Trophoblast cell (in vitro differentiated cells and primary cell): ENCODE measurements at regions not wholly inside any gene's neighbourhood (a gene's known extent, or its start where the extent isn't known, plus 50 kb on each side); places are given as distances from the start of the nearest gene placed in this dataset.

Experiments
- DNase-seq, 2 donors: peaks; one replicate each; pipeline ENCODE4 v3.0.0-alpha.2; 2016
- H2AFZ ChIP-seq: 2 replicates; pipeline ENCODE4 v1.6.1; 2013; ENCODE audit warnings: low read length, moderate library complexity, mild to moderate bottlenecking; ENCODE audit not compliant: insufficient read depth, poor library complexity
- H2AK5ac ChIP-seq: 2 replicates; pipeline ENCODE4 v1.6.1; 2013; ENCODE audit warnings: mild to moderate bottlenecking, low read length
- H2BK120ac ChIP-seq: 2 replicates; pipeline ENCODE4 v1.6.1; 2013; ENCODE audit warnings: low read length, mild to moderate bottlenecking, moderate library complexity; ENCODE audit not compliant: insufficient read depth, poor library complexity
- H2BK12ac ChIP-seq: 2 replicates; pipeline ENCODE4 v1.6.1; 2013; ENCODE audit warnings: mild to moderate bottlenecking, low read length, moderate library complexity
- H2BK5ac ChIP-seq: 2 replicates; pipeline ENCODE4 v1.6.1; 2013; ENCODE audit warnings: low read length, low read depth, moderate library complexity, mild to moderate bottlenecking; ENCODE audit not compliant: poor library complexity
- H3K14ac ChIP-seq: 2 replicates; pipeline ENCODE4 v1.6.1; 2013; ENCODE audit warnings: mild to moderate bottlenecking, low read length
- H3K18ac ChIP-seq: 2 replicates; pipeline ENCODE4 v1.6.1; 2013; ENCODE audit warnings: mild to moderate bottlenecking, low read length
- H3K23ac ChIP-seq: 2 replicates; pipeline ENCODE4 v1.6.1; 2013; ENCODE audit warnings: low read length
- H3K27ac ChIP-seq: 2 replicates; pipeline ENCODE4 v1.5.1; 2013; ENCODE audit warnings: low read depth, mild to moderate bottlenecking, inconsistent platforms, low read length, moderate library complexity
- H3K27me3 ChIP-seq: 2 replicates; pipeline ENCODE4 v1.6.1; 2013; ENCODE audit warnings: inconsistent platforms, mild to moderate bottlenecking, low read length, moderate library complexity; ENCODE audit not compliant: insufficient read depth
- H3K36me3 ChIP-seq, 2 experiments: 1 replicate in 1 of 2; 2 replicates in 1 of 2; pipeline ENCODE4 v1.6.1; 2013; ENCODE audit warnings: low read length in 2 of 2, mild to moderate bottlenecking in 2 of 2, moderate library complexity in 1 of 2; ENCODE audit not compliant: insufficient read depth in 2 of 2, control insufficient read depth in 1 of 2
- H3K4ac ChIP-seq: 2 replicates; pipeline ENCODE4 v1.6.1; 2013; ENCODE audit warnings: low read depth, mild to moderate bottlenecking, low read length, moderate library complexity
- H3K4me1 ChIP-seq, 2 experiments: 1 replicate in 1 of 2; 2 replicates in 1 of 2; pipeline ENCODE4 v1.6.1; 2013; ENCODE audit warnings: low read length in 2 of 2, mild to moderate bottlenecking in 2 of 2, moderate library complexity in 1 of 2; ENCODE audit not compliant: insufficient read depth in 2 of 2, control insufficient read depth in 1 of 2
- H3K4me2 ChIP-seq: 2 replicates; pipeline ENCODE4 v1.6.1; 2013; ENCODE audit warnings: inconsistent platforms, mild to moderate bottlenecking, low read length, moderate library complexity
- H3K4me3 ChIP-seq: 2 replicates; pipeline ENCODE4 v1.5.1; 2013; ENCODE audit warnings: mild to moderate bottlenecking, low read depth, low read length, inconsistent platforms
- H3K79me1 ChIP-seq: one replicate; pipeline ENCODE4 v1.6.1; 2013; ENCODE audit warnings: low read length
- H3K79me2 ChIP-seq: 2 replicates; pipeline ENCODE4 v1.6.1; 2013; ENCODE audit warnings: low read length, mild to moderate bottlenecking; ENCODE audit not compliant: control insufficient read depth, insufficient read depth, poor library complexity
- H3K9ac ChIP-seq: 2 replicates; pipeline ENCODE4 v1.6.1; 2013; ENCODE audit warnings: mild to moderate bottlenecking, low read length
- H3K9me3 ChIP-seq: 2 replicates; pipeline ENCODE4 v1.6.1; 2013; ENCODE audit warnings: low read depth, mild to moderate bottlenecking, control low read depth, inconsistent platforms, low read length; ENCODE audit not compliant: insufficient read depth
- H4K12ac ChIP-seq: 2 replicates; pipeline ENCODE4 v1.6.1; 2013; ENCODE audit warnings: low read depth, mild to moderate bottlenecking, low read length, moderate library complexity
- H4K8ac ChIP-seq: 2 replicates; pipeline ENCODE4 v1.6.1; 2013; ENCODE audit warnings: low read depth, mild to moderate bottlenecking, low read length, moderate library complexity
- H4K91ac ChIP-seq: one replicate; pipeline ENCODE4 v1.6.1; 2013; ENCODE audit warnings: low read depth, mild to moderate bottlenecking, low read length, moderate library complexity
- WGBS: extraction: QIAGEN DNeasy Blood & Tissue Kit; methylation state at CpG from one replicate; pipeline ENCODE4 v1.1.7; 2013; ENCODE audit warnings: missing lambda C conversion rate; ENCODE audit not compliant: insufficient read length, insufficient coverage; ENCODE audit errors: extremely low coverage; 5-methylcytosine and 5-hydroxymethylcytosine counted together

DNA sequence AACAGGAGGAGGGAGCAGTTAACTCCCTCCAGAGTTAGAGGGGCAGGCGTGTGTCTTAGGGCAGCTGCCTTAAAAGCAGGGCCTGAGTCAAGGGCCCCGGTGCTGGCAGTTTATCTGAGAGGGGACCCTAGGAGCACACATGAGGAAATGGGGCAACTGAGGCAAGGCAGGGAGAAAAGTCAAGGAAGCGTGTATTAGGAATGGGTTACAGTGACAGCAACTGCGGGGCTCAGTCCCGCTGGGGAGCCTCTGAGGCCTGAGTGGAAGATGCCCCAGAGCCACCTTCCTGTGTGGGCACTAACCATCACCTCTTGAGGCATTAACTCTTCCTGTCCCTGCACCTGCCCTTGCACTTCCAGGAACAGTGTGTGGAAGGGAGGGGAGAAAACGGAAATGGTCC is 276.3 kb downstream of the MATN1 start:
- no peak overlapping the region for H2AFZ ChIP-seq
- no peak overlapping the region for H3K4me3 ChIP-seq
- H4K12ac ChIP-seq: no peak overlapping the region
- H3K14ac ChIP-seq: no peak overlapping the region
- H2BK5ac ChIP-seq: no peak overlapping the region
- no peak for DNase-seq
- H3K9ac ChIP-seq: no peak overlapping the region
- no peaks in the 10 kb centered on the region for H3K4me1 ChIP-seq
- H3K27ac ChIP-seq: no peak overlapping the region
- H3K27me3 ChIP-seq: no peaks in the 10 kb centered on the region
- H3K36me3 ChIP-seq: no peaks in the 10 kb centered on the region
- H2BK12ac ChIP-seq: no peak overlapping the region
- no peak overlapping the region for H4K91ac ChIP-seq
- H2AK5ac ChIP-seq: no peak overlapping the region
- no peaks in the 10 kb centered on the region for H3K79me1 ChIP-seq
- H3K23ac ChIP-seq: no peak overlapping the region
- no peak overlapping the region for H3K4me2 ChIP-seq
- no peak overlapping the region for H3K18ac ChIP-seq
- H3K4ac ChIP-seq: no peak overlapping the region
- no peaks in the 10 kb centered on the region for H3K9me3 ChIP-seq
- H4K8ac ChIP-seq: no peak overlapping the region
- H3K79me2 ChIP-seq: no peaks in the 10 kb centered on the region
- WGBS: no CpG with 5 or more reads among the region's 6 CpGs
- H2BK120ac ChIP-seq: no peak overlapping the region

DNA sequence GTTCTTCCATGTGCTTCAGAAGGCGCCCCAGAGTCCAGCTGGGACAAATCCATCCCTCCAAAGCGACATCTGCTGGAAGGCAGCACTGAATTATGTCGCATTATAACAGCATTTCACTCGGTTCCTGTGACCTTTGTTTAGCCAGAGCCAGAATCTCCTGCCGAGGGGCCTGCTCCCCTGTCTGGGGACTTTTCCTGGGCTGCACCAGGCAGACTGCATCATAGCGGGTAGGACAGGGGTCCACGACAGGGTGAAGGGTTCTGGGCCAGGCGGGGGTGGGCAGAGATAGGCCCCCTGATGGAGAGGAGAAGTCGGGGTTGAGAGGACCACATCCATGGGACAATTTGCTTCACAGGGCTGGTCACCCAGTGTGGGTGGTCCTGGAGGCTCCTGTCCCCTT is 276.9 kb downstream of the MATN1 start:
- WGBS: no CpG with 5 or more reads among the region's 9 CpGs
- Histone ChIP-seq H3K27ac (no peak overlapping the region), H2BK5ac (no peak overlapping the region), H3K9me3 (no peaks in the 10 kb centered on the region), H3K18ac (no peak overlapping the region), H3K36me3 (no peaks in the 10 kb centered on the region), H3K79me1 (no peaks in the 10 kb centered on the region), H3K4me1 (no peaks in the 10 kb centered on the region), H4K12ac (no peak overlapping the region), H3K4me2 (no peak overlapping the region), H2AFZ (no peak overlapping the region), H3K14ac (no peak overlapping the region), H4K8ac (no peak overlapping the region), H3K23ac (no peak overlapping the region), H4K91ac (no peak overlapping the region), H3K4me3 (no peak overlapping the region), H2BK120ac (no peak overlapping the region), H3K27me3 (no peaks in the 10 kb centered on the region), H2BK12ac (no peak overlapping the region), H3K4ac (no peak overlapping the region), H3K79me2 (no peaks in the 10 kb centered on the region), H2AK5ac (no peak overlapping the region), H3K9ac (no peak overlapping the region)
- no peak for DNase-seq

DNA sequence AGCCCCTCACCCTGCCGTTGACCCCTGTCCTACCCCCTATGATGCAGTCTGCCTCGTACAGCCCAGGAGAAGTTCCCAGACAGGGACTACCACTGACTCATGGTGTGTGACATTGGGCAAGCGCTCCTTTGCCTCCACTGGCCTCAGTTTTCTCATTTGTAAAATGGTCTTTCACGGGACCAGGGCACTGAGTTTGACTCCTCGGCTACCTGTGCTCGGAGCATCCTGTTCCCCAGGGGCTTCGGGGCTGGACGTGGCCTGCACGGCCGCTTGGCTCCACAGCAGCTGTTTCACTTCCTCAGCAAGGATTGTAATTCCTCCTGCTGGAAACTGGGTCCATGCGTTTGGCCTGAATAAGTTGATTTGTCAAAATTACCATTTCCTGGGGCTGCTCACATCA is 277.3 kb downstream of the MATN1 start:
- no peak overlapping the region for H3K4ac ChIP-seq
- no peaks in the 10 kb centered on the region for H3K79me2 ChIP-seq
- no peak overlapping the region for H4K8ac ChIP-seq
- H4K12ac ChIP-seq: no peak overlapping the region
- H3K27me3 ChIP-seq: no peaks in the 10 kb centered on the region
- H3K18ac ChIP-seq: no peak overlapping the region
- H2BK5ac ChIP-seq: no peak overlapping the region
- WGBS: no CpG with 5 or more reads among the region's 11 CpGs
- H2BK120ac ChIP-seq: no peak overlapping the region
- H3K4me1 ChIP-seq: no peaks in the 10 kb centered on the region
- no peak overlapping the region for H2BK12ac ChIP-seq
- H3K79me1 ChIP-seq: no peaks in the 10 kb centered on the region
- H3K4me2 ChIP-seq: no peak overlapping the region
- no peaks in the 10 kb centered on the region for H3K9me3 ChIP-seq
- H2AFZ ChIP-seq: no peak overlapping the region
- H3K27ac ChIP-seq: no peak overlapping the region
- no peak for DNase-seq
- H3K36me3 ChIP-seq: no peaks in the 10 kb centered on the region
- H3K4me3 ChIP-seq: no peak overlapping the region
- no peak overlapping the region for H4K91ac ChIP-seq
- H2AK5ac ChIP-seq: no peak overlapping the region
- H3K9ac ChIP-seq: no peak overlapping the region
- no peak overlapping the region for H3K23ac ChIP-seq
- H3K14ac ChIP-seq: no peak overlapping the region

DNA sequence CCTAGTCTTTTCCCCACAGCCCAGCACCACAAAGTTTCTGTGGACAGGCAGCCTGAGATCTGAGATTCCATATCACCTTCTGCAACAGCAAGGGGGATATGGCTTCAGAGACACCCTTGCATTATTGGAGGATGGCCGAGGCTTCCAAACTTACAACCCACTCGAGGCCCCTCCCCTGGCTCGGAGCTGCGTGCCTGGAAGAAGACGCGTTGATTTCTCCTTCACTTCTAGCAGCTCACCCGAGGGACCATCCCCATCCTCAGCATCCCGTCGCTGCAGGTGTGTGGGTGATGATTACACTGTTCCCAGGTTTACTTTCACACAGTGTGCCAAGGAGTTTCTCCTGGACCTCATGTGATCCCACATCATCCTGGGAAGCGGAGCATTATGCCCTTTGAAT is 277.9 kb downstream of the MATN1 start:
- Histone ChIP-seq H4K8ac (no peak overlapping the region), H3K27me3 (no peaks in the 10 kb centered on the region), H3K4me2 (no peak overlapping the region), H3K4ac (no peak overlapping the region), H3K4me1 (no peaks in the 10 kb centered on the region), H3K79me1 (no peaks in the 10 kb centered on the region), H2BK5ac (no peak overlapping the region), H3K9ac (no peak overlapping the region), H3K18ac (no peak overlapping the region), H2BK12ac (no peak overlapping the region), H2AFZ (no peak overlapping the region), H4K12ac (no peak overlapping the region), H3K27ac (no peak overlapping the region), H3K4me3 (no peak overlapping the region), H3K36me3 (no peaks in the 10 kb centered on the region), H3K14ac (no peak overlapping the region), H3K23ac (no peak overlapping the region), H3K79me2 (no peaks in the 10 kb centered on the region), H2BK120ac (no peak overlapping the region), H4K91ac (no peak overlapping the region), H3K9me3 (no peaks in the 10 kb centered on the region), H2AK5ac (no peak overlapping the region)
- no CpG with 5 or more reads among the region's 10 CpGs for WGBS
- no peak for DNase-seq
